Tibial nerve (tissue), 4 donors: ENCODE measurements at regions not wholly inside any gene's neighbourhood (a gene's known extent, or its start where the extent isn't known, plus 50 kb on each side); places are given as distances from the start of the nearest gene placed in this dataset.
"Not testable (repeated sequence)": the region's sequence is repeated elsewhere in the genome, so short reads cannot be mapped to it uniquely, and the experiment has no call there.

Source experiments
- DNase-seq, 2 donors: peaks; one replicate each; pipeline ENCODE4 v3.0.0-alpha.2; 2019; ENCODE audit warnings: low spot score in 2 of 2
- H3K27ac ChIP-seq, 4 donors: fragments of 200-600 bp; sonication (generic) in 3 of 4; one replicate each; pipeline ENCODE4 v1.5.1; 2017 to 2019; ENCODE audit warnings: mild to moderate bottlenecking in 1 of 4
- H3K27me3 ChIP-seq, 2 donors: fragments of 200-600 bp; sonication (generic) in 1 of 2; one replicate each; pipeline versions ENCODE4 v1.5.1 to v1.6.0; 2017 to 2019
- H3K36me3 ChIP-seq, 3 donors: fragments of 200-600 bp; sonication (generic); one replicate each; pipeline ENCODE4 v1.5.1; 2018 to 2019
- H3K4me1 ChIP-seq, 4 donors: fragments of 200-600 bp; sonication (generic) in 3 of 4; one replicate each; pipeline ENCODE4 v1.5.1; 2017 to 2019
- H3K4me3 ChIP-seq, 4 donors: fragments of 200-600 bp; sonication (generic) in 3 of 4; one replicate each; pipeline ENCODE4 v1.5.1; 2017 to 2019; ENCODE audit warnings: mild to moderate bottlenecking in 1 of 4, moderate library complexity in 1 of 4
- H3K9me3 ChIP-seq, 4 donors: fragments of 200-600 bp; sonication (generic) in 3 of 4; one replicate each; pipeline ENCODE4 v1.5.1; 2017 to 2019
- EP300 ChIP-seq, 2 donors: sonication (generic); formaldehyde crosslinking; IDR thresholded peaks; one replicate each; pipeline ENCODE4 v1.6.1; 2017; ENCODE audit warnings: antibody characterized with exemption in 2 of 2, mild to moderate bottlenecking in 1 of 2
- POLR2A ChIP-seq, 2 donors: fragments of 450-650 bp; IDR thresholded peaks; one replicate each; pipeline ENCODE4 v1.6.1; 2017; ENCODE audit warnings: antibody characterized with exemption in 2 of 2, mild to moderate bottlenecking in 2 of 2, moderate library complexity in 2 of 2
- WGBS, 2 donors: methylation state at CpG; one replicate each; pipeline ENCODE4 v1.1.5; 2018; 5-methylcytosine and 5-hydroxymethylcytosine counted together
- TF ChIP-seq, protein P1 (sequence below), 5 experiments: fragments of 200-600 bp in 3 of 5; fragments of 450-650 bp in 2 of 5; sonication (generic) in 3 of 5; IDR thresholded peaks; one replicate each; pipeline ENCODE4 v1.5.1; 2016 to 2019; ENCODE audit warnings: antibody characterized with exemption in 5 of 5, mild to moderate bottlenecking in 3 of 5, moderate library complexity in 2 of 5

DNA sequence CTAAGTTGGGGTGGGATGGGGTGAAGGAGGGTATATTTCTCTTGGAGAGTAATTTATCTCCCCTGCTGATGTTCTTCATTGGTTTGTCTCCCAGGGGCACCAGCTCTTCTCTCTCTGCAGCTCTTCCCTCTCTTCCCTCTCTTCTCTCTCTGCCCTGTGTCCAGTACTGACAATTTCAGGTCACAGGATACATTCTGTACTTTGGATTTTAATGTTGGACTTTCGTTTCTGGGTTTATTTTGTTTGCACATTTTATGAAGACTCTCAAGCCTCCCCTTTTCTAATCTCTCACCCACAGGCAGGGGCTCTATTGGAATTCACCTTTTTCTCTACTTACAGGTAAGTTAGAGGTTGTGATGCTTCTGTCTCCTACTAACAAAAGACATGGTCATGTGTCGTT, 165.5 kb downstream of the CPEB2 start:
- Histone ChIP-seq H3K27me3 (no peaks in the 10 kb centered on the region), H3K27ac (no peak overlapping the region), H3K9me3 (peaks cover 0 to 15% (median 3%) of the 10 kb centered on the region in 4 donors), H3K4me3 (no peak overlapping the region), H3K36me3 (no peaks in the 10 kb centered on the region), H3K4me1 (no peaks in the 10 kb centered on the region)
- TF ChIP-seq EP300 (IDR thresholded peaks at IDR 0.05) (no peak), POLR2A (IDR thresholded peaks at IDR 0.05) (no peak)
- TF ChIP-seq, protein P1, sequence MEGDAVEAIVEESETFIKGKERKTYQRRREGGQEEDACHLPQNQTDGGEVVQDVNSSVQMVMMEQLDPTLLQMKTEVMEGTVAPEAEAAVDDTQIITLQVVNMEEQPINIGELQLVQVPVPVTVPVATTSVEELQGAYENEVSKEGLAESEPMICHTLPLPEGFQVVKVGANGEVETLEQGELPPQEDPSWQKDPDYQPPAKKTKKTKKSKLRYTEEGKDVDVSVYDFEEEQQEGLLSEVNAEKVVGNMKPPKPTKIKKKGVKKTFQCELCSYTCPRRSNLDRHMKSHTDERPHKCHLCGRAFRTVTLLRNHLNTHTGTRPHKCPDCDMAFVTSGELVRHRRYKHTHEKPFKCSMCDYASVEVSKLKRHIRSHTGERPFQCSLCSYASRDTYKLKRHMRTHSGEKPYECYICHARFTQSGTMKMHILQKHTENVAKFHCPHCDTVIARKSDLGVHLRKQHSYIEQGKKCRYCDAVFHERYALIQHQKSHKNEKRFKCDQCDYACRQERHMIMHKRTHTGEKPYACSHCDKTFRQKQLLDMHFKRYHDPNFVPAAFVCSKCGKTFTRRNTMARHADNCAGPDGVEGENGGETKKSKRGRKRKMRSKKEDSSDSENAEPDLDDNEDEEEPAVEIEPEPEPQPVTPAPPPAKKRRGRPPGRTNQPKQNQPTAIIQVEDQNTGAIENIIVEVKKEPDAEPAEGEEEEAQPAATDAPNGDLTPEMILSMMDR (IDR thresholded peaks at IDR 0.05), result no peak
- 67% methylated on average over 2 of the region's 2 CpGs for WGBS, 2 donors
- no peak for DNase-seq

GRCh38 chr4:15168759-15169158, 166.5 kb downstream of the CPEB2 start:
- no peak overlapping the region for H3K4me3 ChIP-seq
- H3K27me3 ChIP-seq, result no peaks in the 10 kb centered on the region
- DNase-seq, result no peak
- no peaks in the 10 kb centered on the region for H3K4me1 ChIP-seq
- H3K36me3 ChIP-seq, result no peaks in the 10 kb centered on the region
- TF ChIP-seq, protein P1 (IDR thresholded peaks at IDR 0.05), result no peak
- TF ChIP-seq EP300 (IDR thresholded peaks at IDR 0.05) (no peak), POLR2A (IDR thresholded peaks at IDR 0.05) (no peak)
- no peak overlapping the region for H3K27ac ChIP-seq
- H3K9me3 ChIP-seq, result peaks cover 0 to 20% (median 3%) of the 10 kb centered on the region in 4 donors

DNA sequence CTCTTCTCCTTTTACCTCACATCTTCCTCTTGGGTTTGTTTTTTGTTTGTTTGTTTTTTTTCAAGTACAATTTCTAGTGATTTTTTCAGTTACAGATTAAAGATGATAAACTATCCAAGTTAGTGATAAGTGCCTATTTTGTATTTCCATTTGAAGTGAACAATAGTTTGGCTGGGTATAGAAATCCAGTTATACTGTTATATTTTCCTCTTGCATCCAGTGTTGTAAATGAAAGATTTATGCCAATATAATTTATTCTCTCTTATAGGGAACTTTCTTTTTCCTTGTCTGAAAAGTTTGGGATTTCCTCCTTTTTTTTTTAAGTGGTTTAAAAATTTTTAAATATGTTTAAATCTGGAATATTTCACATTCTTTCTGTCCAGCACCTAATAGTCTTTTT, 169.4 kb downstream of the CPEB2 start:
- DNase-seq, result no peak
- Histone ChIP-seq H3K27ac (no peak overlapping the region), H3K4me1 (no peaks in the 10 kb centered on the region), H3K36me3 (no peaks in the 10 kb centered on the region), H3K4me3 (no peak overlapping the region), H3K27me3 (no peaks in the 10 kb centered on the region), H3K9me3 (peaks cover 0 to 20% (median 3%) of the 10 kb centered on the region in 4 donors)
- TF ChIP-seq, protein P1 (IDR thresholded peaks at IDR 0.05), result no peak

DNA sequence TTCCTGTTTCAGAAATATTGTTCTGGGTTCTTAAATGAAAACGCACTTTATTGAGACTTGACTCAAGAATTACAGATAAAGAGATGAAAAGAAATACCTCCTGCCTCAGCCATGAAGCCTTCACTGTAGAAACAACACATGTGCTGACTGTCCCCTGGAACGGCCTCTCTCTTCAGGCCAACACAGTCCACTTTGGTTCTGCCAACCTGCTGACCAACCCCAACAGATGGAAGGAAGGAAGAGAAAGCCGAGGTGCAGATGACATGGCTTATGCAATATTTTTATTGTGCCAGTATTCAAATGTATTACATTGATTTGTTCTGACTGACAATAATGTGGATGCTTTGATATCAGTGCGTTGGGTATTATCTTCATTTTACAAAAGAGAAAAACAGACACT, 171.0 kb downstream of the CPEB2 start:
- TF ChIP-seq POLR2A (IDR thresholded peaks at IDR 0.05) (no peak), EP300 (IDR thresholded peaks at IDR 0.05) (no peak)
- TF ChIP-seq, protein P1 (IDR thresholded peaks at IDR 0.05), result no peak
- H3K4me3 ChIP-seq, result no peak overlapping the region
- H3K9me3 ChIP-seq, result peaks cover 0 to 20% (median 3%) of the 10 kb centered on the region in 4 donors
- H3K27ac ChIP-seq, result no peak overlapping the region
- H3K4me1 ChIP-seq, result no peaks in the 10 kb centered on the region
- no peaks in the 10 kb centered on the region for H3K27me3 ChIP-seq
- no peak for DNase-seq
- WGBS, 2 donors, result 81 to 94% methylated on average over 4 of the region's 4 CpGs
- no peaks in the 10 kb centered on the region for H3K36me3 ChIP-seq

DNA sequence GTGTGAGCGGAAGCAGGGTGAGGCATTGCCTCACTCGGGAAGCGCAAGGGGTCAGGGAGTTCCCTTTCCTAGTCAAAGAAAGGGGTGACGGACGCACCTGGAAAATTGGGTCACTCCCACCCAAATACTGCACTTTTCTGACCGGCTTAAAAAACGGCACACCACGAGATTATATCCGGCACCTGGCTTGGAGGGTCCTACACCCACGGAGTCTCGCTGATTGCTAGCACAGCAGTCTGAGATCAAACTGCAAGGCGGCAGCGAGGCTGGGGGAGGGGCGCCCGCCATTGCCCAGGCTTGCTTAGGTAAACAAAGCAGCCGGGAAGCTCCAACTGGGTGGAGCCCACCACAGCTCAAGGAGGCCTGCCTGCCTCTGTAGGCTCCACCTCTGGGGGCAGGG, 171.9 kb downstream of the CPEB2 start:
- not testable (repeated sequence) for H3K4me3 ChIP-seq, H3K4me1 ChIP-seq, H3K36me3 ChIP-seq, H3K27me3 ChIP-seq, H3K27ac ChIP-seq, DNase-seq
- H3K9me3 ChIP-seq, result peaks cover 0 to 20% (median 3%) of the 10 kb centered on the region in 4 donors
- WGBS, 2 donors, result 84 to 88% methylated on average over 3 to 11 of the region's 16 CpGs

DNA sequence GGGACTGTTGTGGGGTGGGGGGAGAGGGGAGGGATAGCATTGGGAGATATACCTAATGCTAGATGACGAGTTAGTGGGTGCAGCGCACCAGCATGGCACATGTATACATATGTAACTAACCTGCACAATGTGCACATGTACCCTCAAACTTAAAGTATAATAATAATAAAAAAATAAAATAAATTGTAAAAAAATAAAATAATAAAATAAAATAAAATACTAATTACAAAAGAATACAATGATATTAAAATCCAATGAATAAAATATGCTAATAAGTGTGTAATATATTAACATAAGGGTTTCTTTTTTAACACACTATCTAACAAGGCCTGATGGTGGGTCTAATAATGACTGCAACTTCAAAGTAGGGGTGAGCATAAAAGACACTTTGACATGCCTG, 177.6 kb downstream of the CPEB2 start:
- not testable (repeated sequence) for DNase-seq, H3K36me3 ChIP-seq, H3K9me3 ChIP-seq, H3K27me3 ChIP-seq, H3K4me1 ChIP-seq, H3K27ac ChIP-seq, H3K4me3 ChIP-seq
- WGBS, 2 donors, result 88 to 89% methylated on average over 2 of the region's 2 CpGs
